ENCODE measurements at regions not wholly inside any gene's neighbourhood (a gene's known extent, or its start where the extent isn't known, plus 50 kb on each side); places are given as distances from the start of the nearest gene placed in this dataset.
"Not testable (repeated sequence)": the region's sequence is repeated elsewhere in the genome, so short reads cannot be mapped to it uniquely, and the experiment has no call there.

GRCh38 chr10:6926971-6927370, 346.9 kb upstream of the PRKCQ start:
- DNase-seq (ENCODE audit: low read depth in 2 of 2) = no peak

- no peak for DNase-seq (ENCODE audit: low read depth in 2 of 2)
Observed at GRCh38 chr10:6925146-6925545, 345.1 kb upstream of the PRKCQ start.

- DNase-seq (ENCODE audit: low read depth in 2 of 2) = no peak
Observed at GRCh38 chr10:6924166-6924565, 344.1 kb upstream of the PRKCQ start.

GRCh38 chr10:6921026-6921425, 340.9 kb upstream of the PRKCQ start:
- DNase-seq (ENCODE audit: low read depth in 2 of 2) = not testable (repeated sequence)

GRCh38 chr10:6920072-6921019, 340.3 kb upstream of the PRKCQ start:
- DNase-seq (ENCODE audit: low read depth in 2 of 2) = peak; percentile 50 to 60

- no peak for DNase-seq (ENCODE audit: low read depth in 2 of 2)
Observed at GRCh38 chr10:6919077-6919476, 339.0 kb upstream of the PRKCQ start.

GRCh38 chr10:6918305-6918704, 338.2 kb upstream of the PRKCQ start:
- peak; percentile 41 to 59 for DNase-seq (ENCODE audit: low read depth in 2 of 2)

GRCh38 chr10:6917125-6917524, 337.0 kb upstream of the PRKCQ start:
- no peak for DNase-seq (ENCODE audit: low read depth in 2 of 2)

- DNase-seq (ENCODE audit: low read depth in 2 of 2) = no peak
Observed at GRCh38 chr10:6916601-6917000, 336.5 kb upstream of the PRKCQ start.

- no peak for DNase-seq (ENCODE audit: low read depth in 2 of 2)
Observed at GRCh38 chr10:6915307-6915706, 335.2 kb upstream of the PRKCQ start.

- no peak for DNase-seq (ENCODE audit: low read depth in 2 of 2)
Observed at GRCh38 chr10:6912929-6913328, 332.9 kb upstream of the PRKCQ start.

- DNase-seq (ENCODE audit: low read depth in 2 of 2) = no peak
Observed at GRCh38 chr10:6912424-6912823, 332.3 kb upstream of the PRKCQ start.

- no peak for DNase-seq (ENCODE audit: low read depth in 2 of 2)
Observed at GRCh38 chr10:6912021-6912420, 331.9 kb upstream of the PRKCQ start.

GRCh38 chr10:6909905-6910560, 330.0 kb upstream of the PRKCQ start:
- DNase-seq (ENCODE audit: low read depth in 2 of 2) = no peak

GRCh38 chr10:6907877-6908530, 327.9 kb upstream of the PRKCQ start:
- DNase-seq (ENCODE audit: low read depth in 2 of 2) = no peak

- no peak for DNase-seq (ENCODE audit: low read depth in 2 of 2)
Observed at GRCh38 chr10:6894405-6894804, 314.3 kb upstream of the PRKCQ start.

- no peak for DNase-seq (ENCODE audit: low read depth in 2 of 2)
Observed at GRCh38 chr10:6892864-6893263, 312.8 kb upstream of the PRKCQ start.

- no peak for DNase-seq (ENCODE audit: low read depth in 2 of 2)
Observed at GRCh38 chr10:6891924-6892323, 311.8 kb upstream of the PRKCQ start.

GRCh38 chr10:6889718-6890117, 309.6 kb upstream of the PRKCQ start:
- no peak for DNase-seq (ENCODE audit: low read depth in 2 of 2)

GRCh38 chr10:6888434-6888833, 308.4 kb upstream of the PRKCQ start:
- DNase-seq (ENCODE audit: low read depth in 2 of 2) = no peak

GRCh38 chr10:6885284-6885683, 305.2 kb upstream of the PRKCQ start:
- DNase-seq (ENCODE audit: low read depth in 2 of 2) = no peak

GRCh38 chr10:6881987-6882386, 301.9 kb upstream of the PRKCQ start:
- DNase-seq (ENCODE audit: low read depth in 2 of 2) = no peak

Data from stimulated activated CD8-positive, alpha-beta memory T cell treated with anti-CD3 and anti-CD28 coated beads, Interleukin-7, amount 100 ng/mL, for 1 hour (primary cell).